ENCODE measurements at regions not wholly inside any gene's neighbourhood (a gene's known extent, or its start where the extent isn't known, plus 50 kb on each side); places are given as distances from the start of the nearest gene placed in this dataset.

DNA sequence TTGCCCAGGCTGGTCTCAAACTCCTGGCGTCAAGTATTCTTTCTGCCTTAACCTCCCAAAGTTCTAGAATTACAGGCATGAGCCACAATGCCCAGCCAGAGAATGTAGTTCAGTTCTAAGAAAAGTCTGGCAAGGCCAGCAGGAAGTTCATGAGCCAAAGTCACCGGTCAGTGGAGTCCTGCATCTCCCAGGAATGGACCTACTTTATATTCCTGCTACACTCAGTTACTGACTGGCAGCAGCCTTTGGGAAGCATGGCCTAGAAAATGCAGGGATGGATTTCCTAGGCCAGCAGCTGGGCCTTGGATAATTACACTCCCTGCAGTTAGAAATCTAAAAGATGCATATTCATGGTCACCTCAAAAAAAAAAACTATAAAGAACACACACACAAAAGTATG, 135.7 kb downstream of the CAAP1 start:
- no peak overlapping the region for H3K4me2 ChIP-seq (ENCODE audit: insufficient read depth, low read length, poor library complexity, severe bottlenecking)

DNA sequence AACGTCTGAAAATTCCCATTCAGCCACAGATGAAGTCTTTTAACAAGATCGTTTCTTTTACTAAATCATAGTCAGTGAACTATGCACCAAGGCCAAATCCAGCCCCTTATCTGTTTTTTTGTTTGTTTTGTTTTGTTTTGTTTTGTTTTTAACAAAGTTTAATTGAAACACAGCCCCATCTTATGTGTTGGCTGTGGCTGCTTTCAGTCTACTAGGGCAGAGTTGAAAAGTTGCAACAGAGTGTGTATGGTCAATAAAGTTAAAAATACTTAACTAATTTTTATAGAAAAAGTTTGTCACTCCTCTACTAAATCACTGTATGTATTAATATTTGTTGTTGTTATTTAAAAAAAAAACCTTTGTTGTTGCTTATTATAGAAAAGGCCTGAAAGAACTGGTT, 137.1 kb downstream of the CAAP1 start:
- H3K9me3 ChIP-seq (replicated peaks in 1 of 2; ENCODE audit: control insufficient read depth in 2 of 2, insufficient read depth in 1 of 2, low read depth in 1 of 2, low read length in 2 of 2), result no peaks in the 10 kb centered on the region
- H3K23ac ChIP-seq (ENCODE audit: low read depth, low read length, poor library complexity), result no peak overlapping the region
- DNase-seq (ENCODE audit: low spot score), result no peak
- no peak overlapping the region for H2BK120ac ChIP-seq (ENCODE audit: low read depth, low read length)
- H3K9ac ChIP-seq (ENCODE audit: low read depth, low read length, poor library complexity), result no peak overlapping the region
- H3K18ac ChIP-seq (ENCODE audit: low read length), result no peak overlapping the region
- no peak overlapping the region for H3K4me3 ChIP-seq (ENCODE audit: low read length in 2 of 2)
- peaks cover 5 to 11% of the 10 kb centered on the region in 2 donors for H3K4me1 ChIP-seq (ENCODE audit: control insufficient read depth in 2 of 2, insufficient read depth in 1 of 2, low read depth in 1 of 2, low read length in 2 of 2)
- no peak overlapping the region for H3K27ac ChIP-seq (replicated peaks; ENCODE audit: low read length)
- H3K14ac ChIP-seq (ENCODE audit: low read length), result no peak overlapping the region
- H2AK5ac ChIP-seq (ENCODE audit: low read depth, low read length), result no peak overlapping the region
- no peaks in the 10 kb centered on the region for H3K36me3 ChIP-seq (replicated peaks in 1 of 2; ENCODE audit: control insufficient read depth in 2 of 2, insufficient read depth in 2 of 2, low read length in 2 of 2)
- no peak overlapping the region for H4K91ac ChIP-seq (ENCODE audit: low read depth, low read length, poor library complexity)
- no peaks in the 10 kb centered on the region for H3K27me3 ChIP-seq (ENCODE audit: control insufficient read depth in 3 of 3, insufficient read depth in 3 of 3, low read depth in 1 of 3, low read length in 3 of 3)
- H3K4me2 ChIP-seq (ENCODE audit: insufficient read depth, low read length, poor library complexity, severe bottlenecking), result no peak overlapping the region
- no peak overlapping the region for H2BK12ac ChIP-seq (ENCODE audit: low read length)
- no peak overlapping the region for H2BK15ac ChIP-seq (ENCODE audit: low read length)
- H3K4ac ChIP-seq (ENCODE audit: low read length), result no peak overlapping the region
- no peak overlapping the region for H2BK5ac ChIP-seq (ENCODE audit: low read length)
- H3K79me1 ChIP-seq (ENCODE audit: low read depth, low read length), result no peaks in the 10 kb centered on the region
- peak overlapping the region; percentile 52 for H2AFZ ChIP-seq (ENCODE audit: low read length)
- H4K8ac ChIP-seq (ENCODE audit: low read depth, low read length), result no peak overlapping the region
- WGBS, 2 donors (ENCODE audit: extremely low coverage in 2 of 2, insufficient read length in 2 of 2, insufficient replicate concordance in 1 of 2), result no CpG with 5 or more reads among the region's 2 CpGs

More for the DNA sequence above, 135.7 kb downstream of the CAAP1 start:
- H3K4me1 ChIP-seq (ENCODE audit: control insufficient read depth in 2 of 2, insufficient read depth in 1 of 2, low read depth in 1 of 2, low read length in 2 of 2), result peaks cover 5 to 11% of the 10 kb centered on the region in 2 donors
- H4K8ac ChIP-seq (ENCODE audit: low read depth, low read length), result no peak overlapping the region
- no peak overlapping the region for H2BK120ac ChIP-seq (ENCODE audit: low read depth, low read length)
- no peak overlapping the region for H2BK15ac ChIP-seq (ENCODE audit: low read length)
- H3K4me3 ChIP-seq (ENCODE audit: low read length in 2 of 2), result no peak overlapping the region
- H3K23ac ChIP-seq (ENCODE audit: low read depth, low read length, poor library complexity), result no peak overlapping the region
- no peak overlapping the region for H3K27ac ChIP-seq (replicated peaks; ENCODE audit: low read length)
- H3K9me3 ChIP-seq (replicated peaks in 1 of 2; ENCODE audit: control insufficient read depth in 2 of 2, insufficient read depth in 1 of 2, low read depth in 1 of 2, low read length in 2 of 2), result no peaks in the 10 kb centered on the region
- no peak overlapping the region for H3K4ac ChIP-seq (ENCODE audit: low read length)
- no peaks in the 10 kb centered on the region for H3K36me3 ChIP-seq (replicated peaks in 1 of 2; ENCODE audit: control insufficient read depth in 2 of 2, insufficient read depth in 2 of 2, low read length in 2 of 2)
- H2BK12ac ChIP-seq (ENCODE audit: low read length), result no peak overlapping the region
- no peak overlapping the region for H2AFZ ChIP-seq (ENCODE audit: low read length)
- H3K27me3 ChIP-seq (ENCODE audit: control insufficient read depth in 3 of 3, insufficient read depth in 3 of 3, low read depth in 1 of 3, low read length in 3 of 3), result no peaks in the 10 kb centered on the region
- H3K14ac ChIP-seq (ENCODE audit: low read length), result no peak overlapping the region
- no peak overlapping the region for H2BK5ac ChIP-seq (ENCODE audit: low read length)
- WGBS, 2 donors (ENCODE audit: extremely low coverage in 2 of 2, insufficient read length in 2 of 2, insufficient replicate concordance in 1 of 2), result no CpG with 5 or more reads among the region's 2 CpGs
- no peaks in the 10 kb centered on the region for H3K79me1 ChIP-seq (ENCODE audit: low read depth, low read length)
- H3K9ac ChIP-seq (ENCODE audit: low read depth, low read length, poor library complexity), result no peak overlapping the region
- DNase-seq (ENCODE audit: low spot score), result no peak
- H4K91ac ChIP-seq (ENCODE audit: low read depth, low read length, poor library complexity), result no peak overlapping the region
- no peak overlapping the region for H3K18ac ChIP-seq (ENCODE audit: low read length)
- H2AK5ac ChIP-seq (ENCODE audit: low read depth, low read length), result no peak overlapping the region

DNA sequence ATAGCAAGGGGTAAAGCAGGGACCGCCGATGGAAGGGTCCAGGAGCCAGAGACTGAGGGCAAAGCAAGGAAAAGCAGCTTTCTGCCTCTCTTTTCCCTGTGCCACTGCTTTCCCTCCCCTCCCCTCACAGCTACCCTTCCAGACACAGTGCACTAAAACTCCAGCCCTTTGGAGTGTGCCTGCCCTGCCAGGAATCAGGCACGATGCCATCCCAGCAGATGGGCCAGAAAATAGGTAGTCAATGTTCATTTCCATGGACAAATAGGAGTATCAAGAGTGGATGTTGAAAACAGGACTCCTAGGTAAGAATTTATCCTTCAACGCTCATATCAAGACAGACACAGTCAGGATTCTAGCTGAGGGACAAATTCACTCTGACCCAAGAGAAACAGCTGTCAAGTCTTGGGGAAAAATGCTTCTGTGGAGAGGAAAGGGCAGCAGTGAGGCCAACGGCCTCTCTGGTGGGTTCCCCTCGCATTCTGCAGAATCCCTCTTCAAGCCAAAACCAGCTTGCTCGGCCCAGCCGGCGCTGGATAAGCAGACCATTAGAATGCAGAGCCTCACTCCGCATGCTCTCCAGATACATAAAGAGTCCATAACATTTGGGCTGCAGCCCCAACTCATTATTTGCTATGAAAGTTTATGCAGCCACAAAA, 138.0 kb downstream of the CAAP1 start:
- Histone ChIP-seq H3K9ac (ENCODE audit: low read depth, low read length, poor library complexity) (no peak overlapping the region), H2BK12ac (ENCODE audit: low read length) (no peak overlapping the region)

DNA sequence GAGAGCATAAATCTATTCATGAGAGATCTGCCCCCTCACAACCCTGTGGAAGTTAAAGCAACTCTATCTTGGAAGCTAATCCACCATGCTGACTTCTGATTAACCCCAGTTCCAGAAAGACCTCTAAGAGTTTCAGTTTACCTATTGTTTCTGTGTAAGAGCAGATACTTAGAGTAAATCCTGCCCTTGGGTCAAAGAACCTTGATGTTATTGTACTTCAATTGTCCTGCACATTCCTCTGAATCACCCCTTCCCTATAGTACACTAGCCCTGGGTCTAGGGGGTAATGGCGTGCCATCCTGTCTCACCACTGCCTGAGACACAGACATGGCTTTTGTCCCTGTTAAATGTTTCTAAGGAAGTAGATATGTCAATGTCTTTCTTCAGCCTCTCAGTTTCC, 138.6 kb downstream of the CAAP1 start:
- no peak overlapping the region for H4K8ac ChIP-seq (ENCODE audit: low read depth, low read length)
- no peak for DNase-seq (ENCODE audit: low spot score)
- peak overlapping the region; percentile 52 for H2AFZ ChIP-seq (ENCODE audit: low read length)
- no peaks in the 10 kb centered on the region for H3K27me3 ChIP-seq (ENCODE audit: control insufficient read depth in 3 of 3, insufficient read depth in 3 of 3, low read depth in 1 of 3, low read length in 3 of 3)
- H2BK12ac ChIP-seq (ENCODE audit: low read length), result no peak overlapping the region
- no peak overlapping the region for H2BK120ac ChIP-seq (ENCODE audit: low read depth, low read length)
- H3K23ac ChIP-seq (ENCODE audit: low read depth, low read length, poor library complexity), result no peak overlapping the region
- no peak overlapping the region for H3K9ac ChIP-seq (ENCODE audit: low read depth, low read length, poor library complexity)
- no peak overlapping the region for H3K18ac ChIP-seq (ENCODE audit: low read length)
- H3K79me1 ChIP-seq (ENCODE audit: low read depth, low read length), result no peaks in the 10 kb centered on the region
- peaks cover 11% of the 10 kb centered on the region in 2 donors for H3K4me1 ChIP-seq (ENCODE audit: control insufficient read depth in 2 of 2, insufficient read depth in 1 of 2, low read depth in 1 of 2, low read length in 2 of 2)
- no peak overlapping the region for H2BK5ac ChIP-seq (ENCODE audit: low read length)
- H3K36me3 ChIP-seq (replicated peaks in 1 of 2; ENCODE audit: control insufficient read depth in 2 of 2, insufficient read depth in 2 of 2, low read length in 2 of 2), result no peaks in the 10 kb centered on the region
- WGBS, 2 donors (ENCODE audit: extremely low coverage in 2 of 2, insufficient read length in 2 of 2, insufficient replicate concordance in 1 of 2), result no CpG with 5 or more reads among the region's 1 CpG
- no peak overlapping the region for H3K4ac ChIP-seq (ENCODE audit: low read length)
- no peak overlapping the region for H2BK15ac ChIP-seq (ENCODE audit: low read length)
- H4K91ac ChIP-seq (ENCODE audit: low read depth, low read length, poor library complexity), result no peak overlapping the region
- no peak overlapping the region for H3K27ac ChIP-seq (replicated peaks; ENCODE audit: low read length)
- H3K4me3 ChIP-seq (ENCODE audit: low read length in 2 of 2), result no peak overlapping the region
- peaks cover 0 to 2% of the 10 kb centered on the region in 2 donors for H3K9me3 ChIP-seq (replicated peaks in 1 of 2; ENCODE audit: control insufficient read depth in 2 of 2, insufficient read depth in 1 of 2, low read depth in 1 of 2, low read length in 2 of 2)
- no peak overlapping the region for H3K14ac ChIP-seq (ENCODE audit: low read length)
- H2AK5ac ChIP-seq (ENCODE audit: low read depth, low read length), result no peak overlapping the region
- H3K4me2 ChIP-seq (ENCODE audit: insufficient read depth, low read length, poor library complexity, severe bottlenecking), result no peak overlapping the region

More for the DNA sequence above, 138.0 kb downstream of the CAAP1 start:
- H3K23ac ChIP-seq (ENCODE audit: low read depth, low read length, poor library complexity), result no peak overlapping the region
- H2BK15ac ChIP-seq (ENCODE audit: low read length), result no peak overlapping the region
- peak overlapping the region; percentile 52 for H2AFZ ChIP-seq (ENCODE audit: low read length)
- no peak overlapping the region for H4K91ac ChIP-seq (ENCODE audit: low read depth, low read length, poor library complexity)
- H3K79me1 ChIP-seq (ENCODE audit: low read depth, low read length), result no peaks in the 10 kb centered on the region
- no peaks in the 10 kb centered on the region for H3K27me3 ChIP-seq (ENCODE audit: control insufficient read depth in 3 of 3, insufficient read depth in 3 of 3, low read depth in 1 of 3, low read length in 3 of 3)
- H3K14ac ChIP-seq (ENCODE audit: low read length), result no peak overlapping the region
- no peak for DNase-seq (ENCODE audit: low spot score)
- no peak overlapping the region for H4K8ac ChIP-seq (ENCODE audit: low read depth, low read length)
- no CpG with 5 or more reads among the region's 10 CpGs for WGBS, 2 donors (ENCODE audit: extremely low coverage in 2 of 2, insufficient read length in 2 of 2, insufficient replicate concordance in 1 of 2)
- H3K27ac ChIP-seq (replicated peaks; ENCODE audit: low read length), result no peak overlapping the region
- H3K9me3 ChIP-seq (replicated peaks in 1 of 2; ENCODE audit: control insufficient read depth in 2 of 2, insufficient read depth in 1 of 2, low read depth in 1 of 2, low read length in 2 of 2), result peaks cover 0 to 2% of the 10 kb centered on the region in 2 donors
- no peak overlapping the region for H3K4me2 ChIP-seq (ENCODE audit: insufficient read depth, low read length, poor library complexity, severe bottlenecking)
- H3K36me3 ChIP-seq (replicated peaks in 1 of 2; ENCODE audit: control insufficient read depth in 2 of 2, insufficient read depth in 2 of 2, low read length in 2 of 2), result no peaks in the 10 kb centered on the region
- H3K4ac ChIP-seq (ENCODE audit: low read length), result no peak overlapping the region
- no peak overlapping the region for H2BK120ac ChIP-seq (ENCODE audit: low read depth, low read length)
- no peak overlapping the region for H3K4me3 ChIP-seq (ENCODE audit: low read length in 2 of 2)
- peak overlapping the region; percentile 15 for H3K18ac ChIP-seq (ENCODE audit: low read length)
- H3K4me1 ChIP-seq (ENCODE audit: control insufficient read depth in 2 of 2, insufficient read depth in 1 of 2, low read depth in 1 of 2, low read length in 2 of 2), result peaks cover 11% of the 10 kb centered on the region in 2 donors
- H2BK5ac ChIP-seq (ENCODE audit: low read length), result no peak overlapping the region
- no peak overlapping the region for H2AK5ac ChIP-seq (ENCODE audit: low read depth, low read length)

All from neuronal stem cell (in vitro differentiated cells).